GM12875 (cell line): ENCODE measurements at regions not wholly inside any gene's neighbourhood (a gene's known extent, or its start where the extent isn't known, plus 50 kb on each side); places are given as distances from the start of the nearest gene placed in this dataset.
"Not testable (repeated sequence)": the region's sequence is repeated elsewhere in the genome, so short reads cannot be mapped to it uniquely, and the experiment has no call there.

Experiments used
- H3K4me3 ChIP-seq: one replicate; pipeline ENCODE4 v1.5.1; 2011; ENCODE audit warnings: low read depth, low read length, control low read depth
- CTCF ChIP-seq: IDR thresholded peaks from 2 replicates; pipeline ENCODE4 v1.5.1; 2011; ENCODE audit warnings: low read depth, mild to moderate bottlenecking, control low read depth, inconsistent platforms, low read length, moderate library complexity, borderline replicate concordance; ENCODE audit not compliant: insufficient read depth

DNA sequence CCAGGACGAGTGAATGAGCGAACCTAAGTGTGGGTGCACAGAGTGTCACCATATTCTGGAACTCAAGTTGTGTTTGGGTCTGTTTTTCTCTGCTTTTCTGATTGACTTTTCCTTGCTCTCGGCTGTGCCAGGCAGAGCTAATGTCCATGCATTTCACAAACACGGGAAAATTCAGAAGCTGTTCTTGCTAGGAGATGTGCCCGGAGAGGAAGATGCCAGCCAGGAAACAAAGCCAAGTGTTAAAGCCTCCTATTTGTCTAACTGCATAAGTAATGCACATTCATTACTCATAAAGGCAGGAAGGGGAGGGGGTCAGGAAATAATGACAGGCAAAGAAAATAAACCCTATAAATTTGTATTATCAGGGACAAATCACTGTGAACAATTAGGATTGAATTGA lies 250.4 kb upstream of the SFSWAP start:
- no peak for TF ChIP-seq CTCF
- H3K4me3 ChIP-seq, result no peak overlapping the region

DNA sequence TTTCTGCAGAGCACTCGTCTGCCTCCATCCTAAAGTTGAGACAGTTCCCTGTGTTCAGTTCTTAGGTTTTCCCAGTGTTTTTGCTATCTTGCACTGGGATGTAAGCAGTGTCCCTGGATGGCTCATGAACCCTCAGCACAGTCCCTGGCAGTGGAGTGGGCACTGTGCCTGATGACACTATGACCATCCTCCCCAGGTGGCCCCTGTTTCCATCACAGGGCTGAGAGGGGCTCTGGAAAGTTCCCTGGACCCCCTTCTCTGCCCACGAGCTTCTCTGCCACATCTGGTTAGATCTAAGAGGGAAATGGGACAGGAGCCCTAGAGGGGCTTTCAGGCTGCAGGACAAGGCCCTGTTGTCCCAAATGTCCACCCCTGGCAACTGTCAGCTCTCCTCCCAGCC lies 249.8 kb upstream of the SFSWAP start:
- H3K4me3 ChIP-seq, result no peak overlapping the region
- no peak for TF ChIP-seq CTCF

DNA sequence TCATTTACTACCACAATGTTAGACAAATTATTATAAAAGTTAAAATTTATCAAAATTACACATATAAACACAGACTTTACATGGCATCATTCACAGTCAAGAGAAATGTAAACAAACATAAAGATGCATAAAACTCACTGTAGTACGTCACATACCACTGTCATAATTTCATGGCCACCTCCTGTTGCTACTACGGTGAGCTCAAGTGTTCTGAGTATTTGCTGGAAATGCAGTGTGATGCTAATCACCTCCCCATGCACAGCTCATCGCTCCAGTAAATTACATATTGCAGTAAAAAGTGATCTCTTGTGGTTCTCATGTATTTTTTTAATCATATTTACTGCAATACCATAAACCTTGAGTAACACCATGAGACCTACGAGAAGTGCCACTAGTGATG lies 247.7 kb upstream of the SFSWAP start:
- TF ChIP-seq CTCF, result no peak

DNA sequence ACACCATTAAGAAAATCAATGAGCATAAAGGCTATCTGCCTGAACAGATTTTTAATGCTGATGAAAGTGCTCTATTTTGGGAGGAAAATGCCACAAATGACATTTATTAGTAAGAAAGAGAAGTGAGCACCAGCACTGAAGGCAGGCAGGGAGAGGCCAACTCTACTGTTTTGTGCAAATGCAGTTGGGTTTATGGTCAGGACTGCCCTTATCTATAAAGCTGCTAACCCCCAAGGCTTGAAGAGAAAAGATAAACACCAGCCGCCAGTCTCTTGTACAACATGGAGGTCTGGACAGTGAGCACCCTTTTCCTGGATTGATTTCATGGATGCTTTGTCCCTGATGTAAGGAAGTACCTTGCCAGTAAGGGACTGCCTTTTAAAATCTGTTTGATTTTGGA lies 246.8 kb upstream of the SFSWAP start:
- TF ChIP-seq CTCF, result no peak
- no peak overlapping the region for H3K4me3 ChIP-seq

More for the DNA sequence above, 247.7 kb upstream of the SFSWAP start:
- H3K4me3 ChIP-seq, result no peak overlapping the region

DNA sequence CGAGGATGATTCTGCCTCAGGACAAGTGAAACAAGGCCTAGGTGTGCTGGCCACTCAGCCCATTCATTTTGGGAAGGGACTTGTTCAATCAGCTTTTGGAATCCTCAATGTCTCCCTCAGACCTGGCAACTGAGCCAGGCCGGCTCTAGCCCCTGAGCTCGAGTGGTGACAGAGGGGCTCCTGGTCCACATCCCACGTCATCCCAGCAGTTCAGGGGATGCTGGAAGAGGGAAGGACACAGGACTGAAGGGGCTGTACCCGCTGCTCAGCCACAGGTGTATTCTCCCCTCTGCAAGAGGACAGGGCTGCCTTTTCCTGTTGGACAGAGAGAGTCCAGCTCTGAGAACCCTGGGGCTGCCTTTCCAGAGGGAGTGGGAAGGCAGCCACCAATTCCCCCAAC lies 244.6 kb upstream of the SFSWAP start:
- TF ChIP-seq CTCF, result no peak
- H3K4me3 ChIP-seq, result no peak overlapping the region

GRCh38 chr12:131466932-131467331 lies 244.0 kb upstream of the SFSWAP start:
- no peak for TF ChIP-seq CTCF
- H3K4me3 ChIP-seq, result no peak overlapping the region

GRCh38 chr12:131468206-131468605 lies 242.7 kb upstream of the SFSWAP start:
- no peak overlapping the region for H3K4me3 ChIP-seq
- TF ChIP-seq CTCF, result no peak

DNA sequence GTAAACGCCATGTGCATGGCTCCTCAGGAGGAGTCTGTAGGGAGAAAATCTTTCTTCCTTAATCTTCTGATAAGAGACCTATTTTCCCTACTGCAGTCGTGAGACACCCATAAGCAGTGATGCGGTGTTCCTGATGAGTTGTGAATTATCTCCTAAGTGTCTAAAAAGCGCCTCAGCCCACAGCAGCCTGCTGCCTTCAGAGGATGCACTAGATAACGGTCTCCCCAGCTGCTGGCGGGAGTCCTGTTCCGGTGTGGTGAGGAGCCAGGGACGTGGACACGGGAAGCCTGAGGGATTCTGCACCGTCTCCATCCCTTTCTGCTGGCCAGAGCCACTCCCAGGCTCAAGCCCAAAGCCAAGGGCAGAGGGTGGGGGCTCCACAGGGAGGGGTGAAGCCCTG lies 240.9 kb upstream of the SFSWAP start:
- not testable (repeated sequence) for H3K4me3 ChIP-seq
